IMR-90 (cell line): ENCODE measurements at regions not wholly inside any gene's neighbourhood (a gene's known extent, or its start where the extent isn't known, plus 50 kb on each side); places are given as distances from the start of the nearest gene placed in this dataset.

Source experiments
- ATAC-seq: fragments of 200-7000 bp; cut with Tn5 transposase; 2 replicates; pipeline ENCODE4 v1.9.1; 2020; ENCODE audit warnings: low read depth, mild to moderate bottlenecking, moderate library complexity
- BruUV-seq: library from RNA; stranded (reverse); fragments of 400-500 nt; replicated peaks from 2 replicates; lab custom pipeline; 2021; lab: Mats Ljungman, UMichigan
- CTCF ChIA-PET: fragments of 300-600 bp; formaldehyde crosslinking; extraction: SDS; loops from one replicate; lab custom pipeline; 2021; ENCODE audit warnings: antibody characterized with exemption; lab: Yijun Ruan, JAX
- POLR2A ChIA-PET: fragments of 300-600 bp; sonication (Branson Sonifier 250); formaldehyde crosslinking; loops from one replicate; lab custom pipeline; 2022; ENCODE audit warnings: antibody characterized with exemption; ENCODE audit not compliant: unreplicated experiment; lab: Charles Lee
- DNase-seq: peaks from one replicate; pipeline ENCODE4 v3.0.0; 2013
- H2AFZ ChIP-seq: replicated peaks from 2 replicates; pipeline ENCODE3; 2013; ENCODE audit warnings: low read length, mild to moderate bottlenecking; ENCODE audit not compliant: poor library complexity
- H2AK5ac ChIP-seq: 2 replicates; pipeline ENCODE4 v1.6.1; 2013; ENCODE audit warnings: low read depth, low read length, inconsistent platforms
- H2AK9ac ChIP-seq: replicated peaks from 2 replicates; pipeline ENCODE3; 2013; ENCODE audit warnings: mild to moderate bottlenecking, low read depth, low read length, moderate library complexity; ENCODE audit not compliant: poor library complexity
- H2BK120ac ChIP-seq: 2 replicates; pipeline ENCODE4 v1.6.1; 2013; ENCODE audit warnings: low read depth, low read length, inconsistent platforms
- H2BK15ac ChIP-seq: 3 replicates; pipeline ENCODE4 v1.6.1; 2013; ENCODE audit warnings: low read depth, low read length, inconsistent platforms
- H2BK20ac ChIP-seq: 2 replicates; pipeline ENCODE4 v1.6.1; 2013; ENCODE audit warnings: low read depth, mild to moderate bottlenecking, inconsistent platforms, low read length, moderate library complexity
- H2BK5ac ChIP-seq: 2 replicates; pipeline ENCODE4 v1.6.1; 2013; ENCODE audit warnings: mild to moderate bottlenecking, low read depth, low read length, inconsistent platforms; ENCODE audit not compliant: poor library complexity, severe bottlenecking
- H3K14ac ChIP-seq: replicated peaks from 2 replicates; pipeline ENCODE4 v1.6.1; 2013; ENCODE audit warnings: low read depth, low read length, inconsistent platforms
- H3K18ac ChIP-seq: 2 replicates; pipeline ENCODE4 v1.6.1; 2013; ENCODE audit warnings: low read depth, low read length, control low read depth
- H3K23ac ChIP-seq: 2 replicates; pipeline ENCODE4 v1.6.1; 2013; ENCODE audit warnings: low read depth, low read length, inconsistent platforms
- H3K27ac ChIP-seq: 2 replicates; pipeline ENCODE4 v1.5.1; 2013; ENCODE audit warnings: mild to moderate bottlenecking, control low read depth, low read length; ENCODE audit not compliant: insufficient read depth
- H3K27me3 ChIP-seq: 2 replicates; pipeline ENCODE4 v1.6.1; 2013; ENCODE audit warnings: low read length; ENCODE audit not compliant: control insufficient read depth, insufficient read depth
- H3K36me3 ChIP-seq: 2 replicates; pipeline ENCODE4 v1.6.1; 2013; ENCODE audit warnings: low read length, mixed read lengths; ENCODE audit not compliant: control insufficient read depth, insufficient read depth
- H3K4ac ChIP-seq: 2 replicates; pipeline ENCODE4 v1.6.1; 2013; ENCODE audit warnings: low read depth, low read length, inconsistent platforms
- H3K4me1 ChIP-seq: 2 replicates; pipeline ENCODE4 v1.6.1; 2013; ENCODE audit warnings: low read length, mixed read lengths; ENCODE audit not compliant: control insufficient read depth, insufficient read depth
- H3K4me2 ChIP-seq: 2 replicates; pipeline ENCODE4 v1.6.1; 2013; ENCODE audit warnings: low read depth, mild to moderate bottlenecking, control low read depth, low read length, moderate library complexity
- H3K4me3 ChIP-seq: 2 replicates; pipeline ENCODE4 v1.5.1; 2013; ENCODE audit warnings: low read depth, mild to moderate bottlenecking, control low read depth, low read length, moderate library complexity; ENCODE audit not compliant: insufficient read depth
- H3K56ac ChIP-seq: 2 replicates; pipeline ENCODE4 v1.6.1; 2013; ENCODE audit warnings: low read length, inconsistent platforms; ENCODE audit not compliant: insufficient read depth; ENCODE audit errors: extremely low read depth
- H3K79me1 ChIP-seq, 2 experiments: 2 replicates each; pipeline ENCODE4 v1.6.1; 2013; ENCODE audit warnings: low read length in 2 of 2, inconsistent platforms in 1 of 2, low read depth in 1 of 2
- H3K9ac ChIP-seq: 2 replicates; pipeline ENCODE4 v1.6.1; 2013; ENCODE audit warnings: low read depth, low read length, control low read depth
- H3K9me1 ChIP-seq: 2 replicates; pipeline ENCODE4 v1.6.1; 2013; ENCODE audit warnings: low read length, inconsistent platforms; ENCODE audit not compliant: insufficient read depth
- H3K9me3 ChIP-seq: 2 replicates; pipeline ENCODE4 v1.6.1; 2013; ENCODE audit warnings: low read length; ENCODE audit not compliant: control insufficient read depth, insufficient read depth
- H4K20me1 ChIP-seq: 2 replicates; pipeline ENCODE4 v1.6.1; 2013; ENCODE audit warnings: low read length, inconsistent platforms; ENCODE audit not compliant: insufficient read depth
- H4K5ac ChIP-seq: 2 replicates; pipeline ENCODE4 v1.6.1; 2013; ENCODE audit warnings: mild to moderate bottlenecking, low read depth, low read length, control low read depth
- H4K8ac ChIP-seq, 2 experiments: 2 replicates each; pipeline ENCODE4 v1.6.1; 2013; ENCODE audit warnings: low read depth in 2 of 2, low read length in 2 of 2, control low read depth in 1 of 2, inconsistent platforms in 1 of 2
- H4K91ac ChIP-seq: 2 replicates; pipeline ENCODE4 v1.6.1; 2013; ENCODE audit warnings: low read depth, low read length, inconsistent platforms; ENCODE audit not compliant: insufficient read depth
- MAZ ChIP-seq: IDR thresholded peaks from 2 replicates; pipeline ENCODE4 v1.6.1; 2012; ENCODE audit warnings: low read depth, mild to moderate bottlenecking, low read length, improper control_type of control experiment, moderate library complexity, borderline replicate concordance
- RCOR1 ChIP-seq: IDR thresholded peaks from 2 replicates; pipeline ENCODE4 v1.6.1; 2012; ENCODE audit warnings: mild to moderate bottlenecking, low read length, improper control_type of control experiment; ENCODE audit not compliant: insufficient replicate concordance
- SMC3 ChIP-seq: fragments of 150-350 bp; IDR thresholded peaks from 2 replicates; pipeline ENCODE4 v1.6.1; 2016; ENCODE audit warnings: low read depth, mild to moderate bottlenecking, antibody characterized with exemption, low read length, moderate library complexity
- WGBS, 2 experiments: methylation state at CpG; one replicate each; pipeline versions ENCODE4 v1.1.5 to v1.1.7; 2013; ENCODE audit warnings: missing lambda C conversion rate in 2 of 2; ENCODE audit not compliant: insufficient read length in 1 of 2; ENCODE audit errors: extremely low coverage in 2 of 2; 5-methylcytosine and 5-hydroxymethylcytosine counted together
- dilution Hi-C: fragments of 300-500 bp; cut with HindIII; formaldehyde crosslinking; loops from one replicate; pipeline ENCODE4 v1.14.3; 2018; ENCODE audit warnings: low sequenced_read_pairs; ENCODE audit not compliant: unreplicated experiment
- in situ Hi-C: fragments of 300-500 bp; cut with MboI; formaldehyde crosslinking; loops from 3 replicates; pipeline ENCODE4 v1.14.3; 2019; ENCODE audit warnings: low sequenced_read_pairs, inconsistent platforms, mixed read lengths
- intact Hi-C: fragments of 100-400 bp; cut with micrococcal nuclease; formaldehyde crosslinking; loops from 2 replicates; pipeline ENCODE4 v1.10.0; 2022

DNA sequence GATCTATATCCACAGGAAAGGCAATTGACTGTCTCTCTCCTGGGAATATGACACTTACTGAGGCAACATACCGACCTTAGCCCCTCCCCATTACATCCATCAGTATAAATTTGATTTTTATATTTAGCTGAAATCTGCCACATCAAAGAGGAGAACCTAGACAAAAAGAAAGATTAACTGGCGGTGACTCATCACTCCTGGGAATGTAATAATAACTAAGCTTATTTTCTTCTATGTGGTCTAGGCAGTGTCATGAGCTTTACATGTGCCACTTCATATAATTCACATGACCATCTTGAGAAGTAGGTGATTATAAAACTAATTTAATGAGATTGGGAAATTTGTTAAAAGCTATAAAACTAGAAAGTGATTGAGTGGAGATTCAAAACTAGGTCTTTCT lies 520.0 kb upstream of the HS3ST5 start:
- in situ Hi-C loops = no loop called here
- no peak overlapping the region for H2BK15ac ChIP-seq
- H2BK5ac ChIP-seq = no peak overlapping the region
- no peak for DNase-seq
- H3K9me1 ChIP-seq = no peaks in the 10 kb centered on the region
- dilution Hi-C loops = no loop called here
- no peak for TF ChIP-seq MAZ
- no peak for TF ChIP-seq RCOR1
- TF ChIP-seq SMC3 = no peak
- ChIA-PET CTCF (no interaction called here), POLR2A (no interaction called here)
- ATAC-seq = no peak
- H2BK120ac ChIP-seq = no peak overlapping the region
- no CpG with 5 or more reads among the region's 2 CpGs for WGBS, 2 experiments
- no peak overlapping the region for H4K8ac ChIP-seq
- no peaks in the 10 kb centered on the region for H3K27me3 ChIP-seq
- no peaks in the 10 kb centered on the region for H4K20me1 ChIP-seq
- no peak overlapping the region for H3K18ac ChIP-seq
- H3K14ac ChIP-seq = no peak overlapping the region
- H3K4me3 ChIP-seq = no peak overlapping the region
- no peak overlapping the region for H2AK9ac ChIP-seq
- no peak overlapping the region for H3K4me2 ChIP-seq
- no peak overlapping the region for H4K91ac ChIP-seq
- no peak overlapping the region for H3K4ac ChIP-seq
- BruUV-seq = no TSS peak
- no peaks in the 10 kb centered on the region for H3K4me1 ChIP-seq
- intact Hi-C loops = no loop called here
- no peak overlapping the region for H3K9ac ChIP-seq
- H3K23ac ChIP-seq = no peak overlapping the region
- H4K5ac ChIP-seq = no peak overlapping the region
- no peak overlapping the region for H2AFZ ChIP-seq
- H3K36me3 ChIP-seq = no peaks in the 10 kb centered on the region
- H3K27ac ChIP-seq = no peak overlapping the region
- peaks cover 6% of the 10 kb centered on the region; the same call in 1 of the 2 replicates for H3K9me3 ChIP-seq
- no peak overlapping the region for H2AK5ac ChIP-seq
- H3K56ac ChIP-seq = no peak overlapping the region
- no peak overlapping the region for H2BK20ac ChIP-seq
- no peaks in the 10 kb centered on the region for H3K79me1 ChIP-seq
